ENCODE measurements at regions not wholly inside any gene's neighbourhood (a gene's known extent, or its start where the extent isn't known, plus 50 kb on each side); places are given as distances from the start of the nearest gene placed in this dataset.

DNA sequence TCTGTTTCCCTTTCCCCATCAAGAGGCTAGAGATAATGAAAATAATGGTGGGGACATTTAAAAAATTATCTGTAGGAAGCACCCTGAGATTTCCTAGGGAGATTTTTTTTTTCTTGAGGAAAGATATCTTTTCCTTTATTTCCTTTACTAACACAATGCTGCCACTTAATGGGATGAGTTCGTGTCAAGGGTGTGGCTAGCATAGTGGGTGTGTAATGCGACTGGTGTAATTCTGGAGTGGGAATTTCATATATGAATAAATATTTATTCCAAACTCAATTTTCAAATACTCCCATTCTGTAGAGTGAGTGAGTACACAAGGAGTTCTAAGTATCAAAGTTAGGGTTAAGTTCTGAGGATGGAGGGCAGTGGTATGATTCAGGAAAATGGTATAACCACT lies 66.1 kb upstream of the GALNT15 start:
- TF ChIP-seq, protein P1, sequence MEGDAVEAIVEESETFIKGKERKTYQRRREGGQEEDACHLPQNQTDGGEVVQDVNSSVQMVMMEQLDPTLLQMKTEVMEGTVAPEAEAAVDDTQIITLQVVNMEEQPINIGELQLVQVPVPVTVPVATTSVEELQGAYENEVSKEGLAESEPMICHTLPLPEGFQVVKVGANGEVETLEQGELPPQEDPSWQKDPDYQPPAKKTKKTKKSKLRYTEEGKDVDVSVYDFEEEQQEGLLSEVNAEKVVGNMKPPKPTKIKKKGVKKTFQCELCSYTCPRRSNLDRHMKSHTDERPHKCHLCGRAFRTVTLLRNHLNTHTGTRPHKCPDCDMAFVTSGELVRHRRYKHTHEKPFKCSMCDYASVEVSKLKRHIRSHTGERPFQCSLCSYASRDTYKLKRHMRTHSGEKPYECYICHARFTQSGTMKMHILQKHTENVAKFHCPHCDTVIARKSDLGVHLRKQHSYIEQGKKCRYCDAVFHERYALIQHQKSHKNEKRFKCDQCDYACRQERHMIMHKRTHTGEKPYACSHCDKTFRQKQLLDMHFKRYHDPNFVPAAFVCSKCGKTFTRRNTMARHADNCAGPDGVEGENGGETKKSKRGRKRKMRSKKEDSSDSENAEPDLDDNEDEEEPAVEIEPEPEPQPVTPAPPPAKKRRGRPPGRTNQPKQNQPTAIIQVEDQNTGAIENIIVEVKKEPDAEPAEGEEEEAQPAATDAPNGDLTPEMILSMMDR (IDR thresholded peaks at IDR 0.05): no peak
- DNase-seq: no peak
- Mint-ChIP-seq H3K27me3 (peaks cover 2% of the 10 kb centered on the region), H3K36me3 (ENCODE audit: low read depth) (no peaks in the 10 kb centered on the region), H3K4me3 (no peak overlapping the region), H3K4me1 (ENCODE audit: low read depth) (no peaks in the 10 kb centered on the region), H3K27ac (no peak overlapping the region), H3K9me3 (peaks cover 4% of the 10 kb centered on the region)
- ChIA-PET CTCF (no interaction called here), POLR2A (no interaction called here)
- intact Hi-C loops (cut with micrococcal nuclease): no loop called here
- no peak for ATAC-seq

DNA sequence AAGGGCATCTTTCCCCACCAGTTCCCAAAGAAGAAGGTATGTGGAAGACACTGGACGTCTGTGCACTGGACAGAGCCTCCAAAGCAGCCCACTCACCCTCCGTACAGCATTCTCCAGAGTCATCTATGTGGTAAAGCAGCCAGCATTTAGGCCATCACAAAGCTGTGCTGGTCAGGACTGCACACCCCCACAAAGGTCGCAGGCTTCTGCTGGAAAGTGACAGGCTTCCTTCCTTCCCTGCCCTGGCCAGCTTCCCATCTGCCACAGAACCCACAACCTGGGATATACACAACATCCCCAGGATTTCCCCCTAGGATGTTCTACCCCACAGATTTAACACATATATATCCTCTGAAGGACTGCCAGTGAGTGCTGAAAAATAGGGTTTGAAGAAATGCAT lies 64.6 kb upstream of the GALNT15 start:
- TF ChIP-seq, protein P1 (IDR thresholded peaks at IDR 0.05): no peak
- Mint-ChIP-seq H3K27ac (no peak overlapping the region), H3K27me3 (peaks cover 2% of the 10 kb centered on the region), H3K36me3 (ENCODE audit: low read depth) (no peaks in the 10 kb centered on the region), H3K9me3 (peaks cover 5% of the 10 kb centered on the region), H3K4me3 (no peak overlapping the region), H3K4me1 (ENCODE audit: low read depth) (no peaks in the 10 kb centered on the region)
- no peak for DNase-seq
- ChIA-PET CTCF (no interaction called here), POLR2A (no interaction called here)
- no peak for ATAC-seq
- intact Hi-C loops (cut with micrococcal nuclease): no loop called here

DNA sequence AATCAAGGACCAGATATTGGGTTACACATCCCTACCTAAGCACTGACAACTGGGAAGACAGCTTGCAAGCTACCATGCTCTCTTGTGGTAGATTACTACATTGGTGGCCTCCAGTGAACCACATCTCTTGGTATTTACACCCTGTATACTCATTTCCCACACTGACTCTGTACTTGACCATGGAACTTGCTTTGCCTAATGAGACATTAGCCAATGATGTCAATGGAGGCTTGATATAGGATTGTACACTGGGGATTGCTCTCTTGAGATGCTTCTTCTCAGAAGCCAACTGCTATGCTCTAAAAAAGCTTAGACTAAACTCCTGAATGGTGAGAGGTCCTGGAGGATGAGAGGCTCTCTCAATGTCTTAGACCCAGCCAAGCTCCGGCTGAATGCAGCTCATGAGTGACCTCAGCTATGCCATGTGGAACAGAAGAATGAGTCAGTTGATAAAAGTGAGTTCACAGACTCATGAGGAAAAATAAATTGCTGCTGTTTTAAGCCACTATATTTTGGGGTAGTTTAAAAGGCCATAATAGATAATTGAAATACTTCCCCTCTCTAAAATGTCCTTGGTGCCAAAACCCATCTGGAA lies 61.5 kb upstream of the GALNT15 start:
- POLR2A ChIA-PET: no interaction called here
- Mint-ChIP-seq H3K36me3 (ENCODE audit: low read depth) (no peaks in the 10 kb centered on the region), H3K4me3 (no peak overlapping the region), H3K9me3 (peaks cover 5% of the 10 kb centered on the region), H3K27ac (no peak overlapping the region), H3K27me3 (no peaks in the 10 kb centered on the region), H3K4me1 (ENCODE audit: low read depth) (no peaks in the 10 kb centered on the region)
- CTCF ChIA-PET: interaction anchor here (1.2 kb wide), 1 partner anchor 64 kb away, joined by 3 read pairs; no protein-coding TSS in a partner anchor
- intact Hi-C loops (cut with micrococcal nuclease): no loop called here
- DNase-seq: no peak
- no peak for ATAC-seq
- TF ChIP-seq, protein P1 (IDR thresholded peaks at IDR 0.05): no peak

DNA sequence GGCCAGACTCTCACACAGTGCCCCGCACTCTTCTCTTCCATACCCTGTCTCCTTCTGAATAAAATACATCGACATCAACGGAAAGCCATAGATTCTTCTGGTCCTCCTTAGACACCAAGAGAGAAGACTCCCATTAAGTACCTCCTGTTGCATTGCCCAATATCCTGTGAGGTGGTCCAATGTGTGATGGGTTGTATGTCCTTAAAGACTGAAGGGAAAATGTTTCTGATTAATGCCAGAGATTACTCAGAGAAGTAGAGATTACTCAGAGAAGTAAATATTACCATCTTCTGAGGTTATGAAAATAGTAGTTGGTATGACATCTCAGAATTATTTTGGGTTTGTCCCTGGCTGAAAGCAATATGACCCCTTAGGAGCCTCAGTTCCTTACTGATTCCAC lies 60.8 kb upstream of the GALNT15 start:
- ChIA-PET CTCF (no interaction called here), POLR2A (no interaction called here)
- no peak for DNase-seq
- Mint-ChIP-seq H3K27ac (no peak overlapping the region), H3K4me3 (no peak overlapping the region), H3K27me3 (no peaks in the 10 kb centered on the region), H3K36me3 (ENCODE audit: low read depth) (no peaks in the 10 kb centered on the region), H3K4me1 (ENCODE audit: low read depth) (no peaks in the 10 kb centered on the region), H3K9me3 (peaks cover 5% of the 10 kb centered on the region)
- TF ChIP-seq, protein P1 (IDR thresholded peaks at IDR 0.05): no peak
- no peak for ATAC-seq
- intact Hi-C loops (cut with micrococcal nuclease): no loop called here

DNA sequence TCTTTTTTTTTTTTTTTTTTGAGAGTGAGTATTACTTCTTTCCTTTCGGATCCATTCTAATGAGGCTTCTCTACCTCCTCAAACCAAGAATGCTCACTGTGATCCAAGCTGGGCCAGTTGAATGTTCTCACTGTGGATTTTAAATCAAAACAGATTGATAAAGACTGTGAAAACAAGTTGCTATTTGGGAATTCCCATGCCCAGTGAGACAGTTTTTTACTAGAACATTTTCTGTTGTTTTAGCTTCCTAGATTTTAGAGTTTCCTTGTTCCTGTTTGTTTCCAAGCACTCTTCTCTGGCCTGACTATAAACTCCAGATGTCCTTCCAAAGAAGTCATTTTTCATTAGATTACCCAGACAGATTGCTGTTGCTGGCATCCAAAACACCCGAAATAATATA lies 60.1 kb upstream of the GALNT15 start:
- TF ChIP-seq, protein P1 (IDR thresholded peaks at IDR 0.05): no peak
- Mint-ChIP-seq H3K27me3 (no peaks in the 10 kb centered on the region), H3K27ac (no peak overlapping the region), H3K4me3 (no peak overlapping the region), H3K4me1 (ENCODE audit: low read depth) (no peaks in the 10 kb centered on the region), H3K36me3 (ENCODE audit: low read depth) (no peaks in the 10 kb centered on the region), H3K9me3 (peaks cover 5% of the 10 kb centered on the region)
- CTCF ChIA-PET: no interaction called here
- intact Hi-C loops (cut with micrococcal nuclease): no loop called here
- DNase-seq (no peak), ATAC-seq (no peak)
- POLR2A ChIA-PET: no interaction called here
